Activated CD4-positive, alpha-beta T cell treated with anti-CD3 and anti-CD28 coated beads, Interleukin-2, amount 50 U/mL, for 48 hours (primary cell): ENCODE measurements at regions not wholly inside any gene's neighbourhood (a gene's known extent, or its start where the extent isn't known, plus 50 kb on each side); places are given as distances from the start of the nearest gene placed in this dataset.
"Not testable (repeated sequence)": the region's sequence is repeated elsewhere in the genome, so short reads cannot be mapped to it uniquely, and the experiment has no call there.

Source experiments
- DNase-seq, 2 experiments: peaks; one replicate each; pipeline ENCODE4 v3.0.0-alpha.2; 2020

DNA sequence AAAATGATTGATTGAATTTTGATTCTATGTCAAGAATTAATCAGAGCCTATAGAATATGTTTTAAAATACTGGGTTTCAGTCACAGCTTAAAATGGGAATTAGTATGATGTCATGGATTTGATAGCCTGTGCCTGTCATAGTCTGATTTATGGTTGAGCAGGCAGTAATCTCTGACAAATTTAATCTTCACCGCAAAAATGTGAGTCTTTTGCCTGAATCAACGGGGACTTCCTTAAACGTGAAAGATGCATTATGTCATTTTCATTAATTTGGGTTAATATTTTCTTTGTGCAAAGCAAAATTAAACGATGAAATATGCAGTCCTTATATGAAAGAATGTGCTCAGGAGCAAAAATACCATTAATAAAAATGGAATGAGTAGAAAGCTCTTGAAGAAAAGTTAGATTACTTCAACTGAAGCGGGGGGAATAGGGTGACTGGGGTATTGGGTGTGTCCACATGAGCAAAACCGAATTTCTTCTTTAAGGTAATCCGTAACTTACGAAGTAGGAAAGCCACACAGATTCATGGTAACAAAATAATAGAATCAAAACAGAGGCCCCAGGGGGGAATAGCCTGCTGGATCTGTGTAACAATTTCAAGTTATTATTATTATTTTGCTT lies 339.6 kb upstream of the NOX3 start:
- DNase-seq, result no peak

DNA sequence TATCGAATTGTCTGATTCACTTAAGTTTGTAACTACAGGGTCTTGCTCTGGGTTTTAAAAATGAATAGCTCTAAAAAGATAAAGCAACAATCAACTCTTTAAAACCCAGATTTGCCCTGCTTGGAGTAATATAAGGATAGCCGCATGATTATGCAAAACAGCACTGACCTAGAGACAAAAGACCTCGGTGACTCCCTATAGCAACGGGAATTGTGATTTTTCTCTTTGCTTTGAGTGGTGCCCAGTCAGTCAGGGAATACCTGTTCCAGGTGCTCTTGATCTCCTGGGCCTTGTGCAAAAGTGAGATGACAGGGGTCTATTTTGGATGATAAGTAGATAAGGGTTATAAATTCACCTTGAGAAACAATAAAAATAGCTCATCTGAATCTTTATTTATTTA lies 336.3 kb upstream of the NOX3 start:
- no peak for DNase-seq

DNA sequence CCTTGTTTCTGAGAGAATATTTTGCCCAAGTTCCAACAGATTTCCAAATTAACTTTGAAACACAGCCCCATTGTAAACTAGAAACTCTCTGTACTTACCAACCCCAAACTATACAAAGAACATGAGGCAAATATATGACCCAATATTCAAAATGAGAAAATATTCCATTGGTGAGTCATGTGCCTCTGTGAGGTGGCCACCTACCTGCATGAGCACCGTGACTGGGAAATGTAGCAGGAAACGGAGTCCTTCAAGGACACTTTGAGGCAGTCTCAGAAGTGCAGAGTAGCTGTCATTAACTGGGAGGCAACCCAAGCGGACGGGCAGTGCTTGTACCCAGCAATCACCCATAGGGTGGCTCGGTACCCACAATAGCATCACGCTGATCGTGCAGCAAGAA lies 335.5 kb upstream of the NOX3 start:
- no peak for DNase-seq

DNA sequence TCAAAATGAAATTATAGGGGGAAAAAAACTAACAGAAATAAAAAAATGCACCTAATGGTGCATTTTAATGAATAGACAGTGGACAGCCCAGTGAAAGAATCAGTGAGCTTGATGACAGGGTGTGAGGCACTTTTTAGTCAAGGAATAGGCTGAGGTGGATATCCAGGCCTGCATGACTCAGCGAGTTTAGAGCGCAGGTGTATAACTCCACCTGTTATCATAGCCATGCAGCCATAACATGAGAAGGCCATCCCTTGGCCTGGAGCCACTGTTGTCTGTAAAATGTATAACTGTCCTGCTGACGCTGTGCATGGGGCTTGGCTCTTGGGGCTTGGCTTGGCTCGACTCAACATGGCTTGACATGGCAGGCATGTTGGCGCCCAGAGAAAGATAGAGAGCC lies 331.5 kb upstream of the NOX3 start:
- DNase-seq, result no peak

DNA sequence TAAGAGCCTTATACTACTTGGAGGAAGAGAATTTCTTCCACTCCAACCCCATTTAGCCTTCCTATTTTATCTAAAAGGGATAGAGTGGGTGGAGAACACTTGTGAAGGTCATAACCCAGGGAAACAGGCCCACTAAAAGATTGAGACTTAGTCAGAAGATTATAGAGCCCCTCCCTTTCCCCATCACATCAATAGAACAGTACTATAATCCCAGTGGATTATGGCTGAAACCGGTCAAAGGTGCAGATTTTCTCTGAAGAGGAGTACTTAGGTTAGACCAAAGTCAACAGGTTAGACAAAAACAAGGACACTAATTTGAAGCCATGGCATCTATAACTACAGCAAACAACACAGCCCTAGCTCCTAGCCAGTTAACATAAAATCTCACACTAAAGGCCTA lies 330.9 kb upstream of the NOX3 start:
- DNase-seq, result no peak

DNA sequence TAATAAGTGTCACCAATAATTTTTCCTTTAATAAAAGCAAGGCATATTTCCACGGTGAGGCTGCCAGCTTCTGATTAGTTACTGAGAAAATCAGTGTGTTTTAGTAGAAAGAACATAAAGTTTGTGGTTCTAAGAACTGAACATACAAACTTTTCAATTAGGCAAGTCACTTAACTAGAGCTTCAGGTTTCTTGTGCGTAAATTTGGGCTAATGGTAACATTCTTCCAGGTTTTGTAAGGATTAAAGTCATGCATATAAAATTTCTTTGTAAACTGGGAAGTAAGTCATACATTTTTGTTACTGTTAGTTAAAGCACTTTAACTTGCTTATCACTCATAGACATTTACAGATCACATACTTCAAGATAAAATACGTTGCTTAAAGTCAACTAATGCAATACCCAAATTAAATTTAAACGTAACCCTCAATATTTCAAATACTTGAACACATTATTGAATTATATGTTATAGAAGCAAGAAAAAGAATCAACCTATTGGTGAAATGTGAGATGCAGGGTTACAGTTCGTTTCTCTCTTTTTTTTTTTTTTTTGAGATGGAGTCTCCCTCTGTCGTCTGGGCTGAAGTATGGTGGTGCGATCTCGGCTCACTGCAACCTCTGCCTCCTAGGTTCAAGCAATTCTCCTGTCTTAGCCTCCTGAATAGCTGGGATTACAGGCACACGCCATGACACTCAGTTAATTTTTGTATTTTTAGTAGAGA lies 327.3 kb upstream of the NOX3 start:
- DNase-seq, result no peak

DNA sequence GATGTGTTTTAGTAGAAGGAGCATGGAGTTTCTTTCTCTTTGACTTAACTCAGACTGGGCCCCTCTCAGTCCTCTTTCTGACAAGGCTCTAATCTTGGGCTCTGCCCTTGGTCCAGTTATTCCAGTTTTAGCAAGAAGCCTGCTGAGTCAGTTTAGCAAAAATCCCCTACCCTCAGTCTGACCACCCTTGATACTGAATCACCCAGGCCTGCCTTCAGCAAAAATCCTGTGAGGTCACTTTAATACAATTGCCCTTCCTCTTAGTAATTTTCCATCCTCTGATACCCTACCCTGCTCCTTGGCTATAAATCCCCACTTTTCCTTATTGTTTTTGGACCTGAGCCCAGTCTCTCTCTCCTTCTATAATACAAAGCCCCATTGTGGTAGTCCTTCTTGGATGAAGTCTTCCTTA lies 326.7 kb upstream of the NOX3 start:
- DNase-seq, result no peak

DNA sequence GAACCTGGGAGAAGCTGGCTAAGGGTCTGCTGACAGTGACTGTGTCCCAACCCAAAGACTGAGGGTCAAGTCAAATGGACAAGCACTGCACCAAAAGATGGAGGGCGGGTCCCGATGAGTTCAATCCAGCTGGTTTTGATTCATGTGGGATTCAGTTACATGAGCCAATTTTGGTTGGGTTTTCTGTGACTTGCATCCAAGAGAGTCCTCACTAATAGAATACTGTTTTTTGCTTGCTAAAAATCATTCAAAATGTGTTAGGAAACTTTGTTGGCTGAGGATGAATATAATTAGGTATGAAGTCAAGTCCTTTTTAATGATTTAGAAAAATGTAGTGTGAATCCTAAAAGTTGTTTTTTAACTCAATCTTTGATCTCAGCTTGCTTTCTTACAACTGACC lies 323.8 kb upstream of the NOX3 start:
- no peak for DNase-seq

DNA sequence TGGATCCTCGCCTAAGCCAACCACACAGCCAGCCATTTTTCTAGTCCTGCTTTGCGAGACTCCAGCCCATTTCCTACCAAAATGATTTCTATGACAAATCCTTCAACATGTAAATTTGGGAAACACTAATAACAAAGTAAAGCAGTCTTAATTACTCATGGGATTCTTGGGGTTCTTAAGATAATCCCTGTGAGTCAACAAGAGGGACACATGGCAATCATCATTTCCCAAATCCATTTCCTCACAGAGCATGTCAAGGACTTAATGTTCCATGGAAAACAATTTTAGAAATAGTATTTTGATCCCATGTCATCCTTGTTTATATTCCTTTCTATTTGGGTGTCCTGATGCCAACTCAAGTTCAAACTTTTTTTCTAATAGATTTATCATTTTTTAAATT lies 322.7 kb upstream of the NOX3 start:
- no peak for DNase-seq

DNA sequence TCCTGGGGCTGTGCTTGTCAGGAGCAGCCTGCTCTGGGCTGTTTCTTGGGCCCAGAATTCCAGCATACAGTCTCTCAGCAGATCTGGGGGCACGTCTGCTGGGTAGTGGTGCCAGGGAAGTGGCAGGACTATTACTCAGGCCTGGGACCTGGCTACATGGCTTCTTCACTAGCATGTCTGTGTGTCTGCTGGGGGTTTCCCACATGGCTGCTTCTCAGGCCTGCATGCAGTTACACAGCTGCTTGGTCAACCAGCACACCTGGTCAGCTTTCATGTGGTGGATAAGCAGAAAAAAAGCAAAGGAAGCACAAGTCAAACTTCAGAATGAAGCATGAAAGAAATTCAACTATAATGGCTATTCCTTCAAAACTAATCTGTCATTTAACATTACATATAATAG lies 316.2 kb upstream of the NOX3 start:
- DNase-seq, result no peak

DNA sequence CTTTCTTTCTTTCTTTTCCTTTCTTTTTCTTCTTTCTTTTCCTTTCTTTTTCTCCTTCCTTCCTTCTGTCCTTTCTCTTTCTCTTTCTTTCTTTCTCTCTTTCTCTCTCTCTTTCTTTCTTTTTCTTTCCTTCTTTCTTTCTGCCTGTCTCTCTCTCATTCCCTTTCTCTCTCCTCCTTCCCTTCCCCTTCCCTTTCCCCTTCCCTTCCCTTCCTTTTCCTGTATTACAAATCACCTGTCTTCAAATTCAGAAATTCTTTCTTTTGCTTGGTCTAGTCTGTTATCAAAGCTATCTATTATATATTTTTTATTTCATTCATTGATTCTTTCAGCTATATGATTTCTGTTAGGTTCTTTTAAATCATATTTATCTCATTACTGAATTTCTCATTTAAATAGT lies 315.2 kb upstream of the NOX3 start:
- no peak for DNase-seq

DNA sequence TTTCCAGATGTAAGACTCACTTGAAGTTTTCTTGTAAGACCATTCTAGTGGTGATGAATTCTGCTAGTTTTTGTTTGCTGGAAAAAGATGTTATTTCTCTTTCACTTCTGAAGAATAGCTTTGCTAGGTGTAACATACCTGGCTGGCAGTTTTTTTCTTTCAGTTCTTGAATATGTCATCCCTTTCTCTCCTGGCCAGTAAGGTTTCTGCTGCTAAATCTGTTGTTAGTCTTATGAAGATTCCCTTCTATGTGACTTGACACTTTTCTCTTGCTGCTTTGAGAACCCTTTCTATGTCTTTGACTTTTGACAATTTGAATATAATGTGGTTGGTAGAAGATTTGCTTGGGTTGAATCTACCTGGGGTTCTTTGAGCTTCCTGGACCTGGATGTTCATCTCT lies 314.7 kb upstream of the NOX3 start:
- DNase-seq, result no peak

DNA sequence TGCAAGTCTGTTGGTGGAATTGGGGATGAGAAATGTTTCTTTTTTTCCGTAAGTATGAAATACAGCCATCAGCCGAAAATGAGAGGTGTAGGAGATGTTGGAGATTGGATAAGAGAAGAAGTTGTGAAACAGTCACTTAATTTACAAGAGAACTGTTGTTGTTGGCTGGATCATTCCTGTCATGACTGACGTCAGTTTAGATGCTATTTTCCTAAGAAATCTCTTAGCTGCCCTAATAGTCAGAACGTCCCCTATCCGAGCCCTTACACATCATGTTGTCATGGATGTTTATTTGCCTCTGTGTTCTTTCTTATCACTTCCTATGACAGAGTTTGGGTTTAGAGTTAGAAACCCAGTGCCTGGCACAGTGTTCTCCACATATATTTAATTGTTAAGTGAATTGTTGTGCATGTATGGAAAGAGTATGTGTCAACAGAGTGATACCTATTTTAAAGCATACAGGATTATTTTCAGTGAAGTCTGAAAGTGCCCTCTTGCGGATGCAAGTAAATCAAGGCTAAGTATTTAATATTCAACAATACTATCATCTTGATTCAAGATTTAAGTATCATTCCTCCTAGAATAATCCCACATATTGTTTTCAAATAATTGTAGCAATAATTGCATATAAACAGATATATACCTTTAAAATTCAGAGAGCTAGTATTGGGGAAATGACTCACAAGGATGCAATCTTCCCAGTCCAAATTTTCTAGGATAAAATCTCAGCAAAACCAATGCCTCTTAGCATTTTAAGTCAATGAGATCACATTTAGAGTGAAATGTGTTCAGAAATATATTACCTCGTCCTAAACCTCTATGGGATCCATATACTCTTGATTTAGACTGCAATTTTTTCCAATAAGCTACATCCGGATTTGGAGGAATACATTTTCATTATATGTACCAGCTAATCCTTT lies 309.9 kb upstream of the NOX3 start:
- DNase-seq, result no peak

DNA sequence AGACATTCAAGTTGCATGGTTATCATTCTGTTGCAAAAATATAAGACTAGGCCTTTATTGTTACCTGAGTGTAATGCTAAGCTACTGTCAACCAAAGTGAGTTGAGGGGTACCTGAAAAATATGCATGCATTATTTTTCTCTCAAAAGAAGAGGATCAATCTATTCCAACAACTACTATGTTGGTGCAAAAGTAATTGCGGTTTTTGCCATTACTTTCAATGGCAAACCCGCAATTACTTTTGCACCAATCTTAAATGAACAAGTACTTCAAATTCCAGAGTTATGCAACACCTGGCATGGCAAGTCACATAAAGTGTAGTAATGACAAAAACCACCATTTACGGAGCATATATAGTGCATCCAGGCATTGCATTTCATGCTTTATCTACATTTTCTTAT lies 307.0 kb upstream of the NOX3 start:
- no peak for DNase-seq

DNA sequence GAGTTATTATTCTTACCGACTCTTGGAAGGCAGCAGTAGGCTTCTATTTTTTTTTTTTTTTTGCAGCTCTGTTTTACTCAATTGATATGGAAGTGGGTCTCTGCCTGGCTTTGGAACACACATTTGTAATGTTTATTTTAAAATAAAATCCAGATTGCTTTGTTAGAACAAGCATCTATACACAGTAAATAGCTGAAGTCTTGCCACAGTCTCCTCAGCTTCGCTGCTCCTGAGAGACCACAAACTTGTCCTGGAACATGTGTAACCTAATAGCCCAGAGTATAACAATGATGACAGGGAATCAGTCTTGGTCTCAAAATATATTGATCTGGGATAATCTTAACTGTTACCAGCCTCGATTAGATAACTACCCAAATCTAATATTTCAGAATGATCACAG lies 299.8 kb upstream of the NOX3 start:
- no peak for DNase-seq

DNA sequence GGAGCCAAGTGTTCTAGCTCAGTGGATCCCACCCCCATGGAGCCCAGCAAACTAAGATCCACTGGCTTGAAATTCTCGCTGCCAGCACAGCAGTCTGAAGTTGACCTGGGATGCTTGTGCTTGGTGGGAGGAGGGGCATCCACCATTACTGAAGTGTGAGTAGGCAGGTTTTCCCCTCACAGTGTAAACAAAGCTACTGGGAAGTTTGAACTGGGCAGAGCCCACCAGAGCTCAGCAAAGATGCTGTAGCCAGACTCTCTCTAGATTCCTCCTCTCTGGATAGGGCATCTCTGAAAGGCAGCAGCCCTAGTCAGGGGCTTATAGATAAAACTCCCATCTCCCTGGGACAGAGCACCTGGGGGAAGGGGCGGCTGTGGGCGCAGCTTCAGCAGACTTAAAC lies 293.1 kb upstream of the NOX3 start:
- DNase-seq, result not testable (repeated sequence)

DNA sequence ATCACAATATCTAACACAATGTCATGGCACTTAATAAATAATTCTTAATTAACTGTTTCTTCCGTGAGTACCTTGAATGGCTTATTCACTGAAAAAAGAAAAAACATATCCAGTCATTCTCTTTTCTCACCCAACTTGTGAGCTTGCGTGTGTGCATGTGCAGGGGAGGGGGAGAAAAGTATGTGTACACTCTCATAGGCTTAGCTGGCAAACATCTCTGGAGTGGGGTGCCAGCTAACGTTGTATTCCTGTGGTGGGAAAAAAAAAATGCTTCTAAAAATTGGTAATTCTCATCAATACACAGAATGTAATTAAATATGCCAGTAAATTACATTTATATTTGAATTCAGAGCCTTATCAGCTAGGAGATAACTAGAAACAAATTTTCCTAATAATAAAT lies 291.9 kb upstream of the NOX3 start:
- no peak for DNase-seq

DNA sequence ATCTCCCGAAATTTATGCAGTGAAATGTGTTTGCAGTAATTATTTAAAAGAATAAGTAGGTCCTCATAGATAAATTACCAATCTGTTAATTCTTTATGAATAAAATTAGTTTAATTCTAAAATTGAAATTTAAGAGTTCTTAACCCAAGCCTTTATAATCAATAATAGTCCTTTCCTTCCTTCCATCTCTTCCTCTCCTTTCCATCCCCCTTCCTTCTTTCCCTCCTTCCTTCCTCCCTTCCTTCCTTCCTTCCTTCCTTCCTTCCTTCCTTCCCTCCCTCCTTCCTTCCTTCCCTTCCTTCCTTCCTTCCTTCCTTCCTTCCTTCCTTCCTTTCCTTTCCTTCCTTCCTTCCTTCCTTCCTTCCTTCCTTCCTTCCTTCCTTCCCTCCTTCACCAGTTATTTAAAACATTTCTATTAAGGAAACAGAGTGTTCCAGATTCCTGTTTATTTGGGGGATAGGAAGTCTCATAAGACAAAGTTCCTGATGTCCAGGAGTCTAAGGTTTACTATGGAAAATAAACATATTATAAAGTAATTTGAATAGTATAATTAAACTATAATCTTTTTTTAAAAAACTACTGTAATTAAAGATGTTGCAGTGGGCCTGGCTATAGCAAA lies 285.3 kb upstream of the NOX3 start:
- DNase-seq, result no peak

DNA sequence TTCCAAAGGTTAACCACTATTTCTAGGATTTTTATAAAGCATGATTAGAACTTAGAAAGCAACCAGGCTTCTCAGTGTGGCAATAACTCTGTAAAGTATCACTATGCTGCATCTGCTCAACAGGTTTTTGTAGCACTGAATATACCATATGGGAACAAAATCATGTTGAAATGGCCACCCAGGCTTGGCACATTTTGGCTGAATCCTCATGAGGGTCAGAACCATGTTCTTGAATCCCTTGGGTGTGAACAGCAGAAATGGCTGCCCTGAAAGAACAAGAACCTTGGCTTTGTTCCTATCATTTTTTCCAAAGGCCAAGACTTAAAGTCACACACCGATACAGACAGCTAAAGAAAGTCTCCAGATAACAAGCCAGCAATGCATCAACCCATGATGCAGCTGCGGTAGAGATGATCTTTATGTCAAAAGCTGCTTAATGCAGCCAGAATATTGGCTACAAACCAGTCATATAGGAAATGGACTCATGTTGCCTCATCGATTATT lies 283.0 kb upstream of the NOX3 start:
- no peak for DNase-seq

DNA sequence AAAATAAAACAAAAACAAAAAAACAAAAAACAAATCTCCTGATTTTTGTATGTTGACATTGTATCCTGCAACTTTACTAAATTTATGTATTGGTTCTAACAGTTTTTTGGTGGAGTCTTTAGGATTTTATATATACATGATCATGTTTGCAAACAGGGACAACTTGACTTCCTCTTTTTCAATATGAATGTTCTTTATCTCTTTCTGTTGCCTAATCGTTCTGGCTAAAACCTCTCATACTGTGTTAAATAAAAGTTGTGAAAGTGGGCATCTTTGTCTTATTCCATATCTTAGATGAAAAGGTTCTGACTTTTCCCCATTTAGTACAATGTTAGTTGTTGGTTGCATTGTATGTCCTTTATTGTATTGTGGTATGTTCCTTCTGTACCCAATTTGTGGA lies 261.7 kb upstream of the NOX3 start:
- no peak for DNase-seq

DNA sequence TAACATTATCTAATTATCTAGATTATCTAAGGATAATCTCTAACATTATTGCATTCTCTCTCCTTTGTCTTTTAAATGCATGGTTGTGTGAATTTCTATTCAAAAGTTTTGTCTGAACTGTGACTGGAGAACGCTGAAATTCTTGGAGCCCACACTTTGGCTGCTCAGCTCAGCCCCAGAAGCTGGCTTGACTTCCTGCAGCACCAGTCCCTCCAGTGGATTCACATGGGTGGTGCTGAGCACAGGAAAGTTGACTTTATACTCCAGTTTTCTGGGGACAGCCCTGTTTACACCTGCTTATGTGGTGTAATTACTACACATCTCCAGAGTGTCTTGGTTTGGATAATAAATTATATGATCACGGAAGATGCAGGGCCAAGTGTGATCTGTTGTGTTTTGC lies 255.1 kb upstream of the NOX3 start:
- DNase-seq, result no peak

DNA sequence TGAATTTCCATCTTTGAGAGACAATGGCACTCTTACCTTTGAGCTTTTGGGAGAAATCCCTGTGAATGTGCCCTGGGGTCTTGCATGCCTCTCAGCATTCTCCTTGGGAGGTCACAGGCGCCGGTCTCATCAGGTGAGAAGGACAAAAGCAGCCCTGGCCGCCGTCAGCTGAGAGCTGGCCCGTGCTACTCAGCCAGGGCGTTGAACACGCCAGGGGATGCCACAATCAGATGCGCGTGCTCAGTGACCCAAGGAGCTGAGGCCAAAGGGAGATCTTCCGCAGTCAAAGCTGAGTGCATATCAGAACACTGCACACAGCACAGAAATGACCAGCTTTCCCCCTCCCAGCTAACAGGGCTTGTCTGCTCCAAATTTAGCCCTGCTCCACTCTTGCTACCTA lies 253.6 kb upstream of the NOX3 start:
- DNase-seq, result no peak

DNA sequence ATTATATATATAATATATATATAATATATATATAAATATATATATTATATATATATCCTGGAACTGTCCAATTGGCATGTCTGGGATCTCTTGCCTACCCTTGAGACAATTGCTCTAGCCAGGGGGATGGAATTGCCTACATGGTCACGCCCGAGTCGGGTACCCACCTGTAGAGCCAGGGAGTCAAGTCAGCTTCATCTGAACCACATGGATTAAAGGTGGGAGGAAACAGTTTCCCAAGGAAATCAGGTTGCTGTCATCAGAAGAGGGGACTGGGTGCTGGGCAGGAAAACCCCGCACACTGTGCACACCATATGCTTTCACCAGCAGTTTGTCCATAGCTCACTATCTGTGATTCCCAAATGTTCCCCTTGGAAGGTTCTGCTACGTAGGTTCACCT lies 252.5 kb upstream of the NOX3 start:
- DNase-seq, result no peak
